HG02852 (cell line): ENCODE measurements at regions not wholly inside any gene's neighbourhood (a gene's known extent, or its start where the extent isn't known, plus 50 kb on each side); places are given as distances from the start of the nearest gene placed in this dataset.
"Not testable (repeated sequence)": the region's sequence is repeated elsewhere in the genome, so short reads cannot be mapped to it uniquely, and the experiment has no call there.

Experiments used
- ATAC-seq: cut with Tn5 transposase; IDR thresholded peaks from one replicate; pipeline ENCODE4 v1.9.1; 2021; ENCODE audit warnings: mild to moderate bottlenecking, moderate library complexity; ENCODE audit not compliant: unreplicated experiment

GRCh38 chr14:101254805-101255764, 306.2 kb upstream of the DIO3 start:
- ATAC-seq, result no peak

DNA sequence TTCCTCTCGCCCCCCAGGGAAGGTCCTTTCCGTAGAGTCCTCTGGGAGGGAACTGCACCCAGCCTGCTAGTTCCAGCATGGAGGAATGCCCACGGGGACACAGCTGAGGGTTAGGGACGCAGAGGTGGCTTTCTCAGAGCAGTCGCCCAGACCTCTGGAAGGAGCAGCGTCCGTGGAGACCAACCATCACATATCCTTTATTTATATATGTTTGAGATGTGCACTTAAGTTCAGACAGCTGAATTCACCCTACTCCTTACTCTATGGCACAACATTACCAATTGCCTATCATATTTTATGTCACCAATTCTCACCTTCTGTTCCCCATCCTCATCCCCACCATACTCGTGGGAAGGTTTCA, 305.6 kb upstream of the DIO3 start:
- no peak for ATAC-seq

GRCh38 chr14:101256266-101256665, 305.0 kb upstream of the DIO3 start:
- no peak for ATAC-seq

GRCh38 chr14:101257551-101257950, 303.7 kb upstream of the DIO3 start:
- no peak for ATAC-seq

- no peak for ATAC-seq
These were observed 301.5 kb upstream of the DIO3 start for GRCh38 chr14:101259748-101260147.

GRCh38 chr14:101266441-101266840, 294.9 kb upstream of the DIO3 start:
- not testable (repeated sequence) for ATAC-seq

DNA sequence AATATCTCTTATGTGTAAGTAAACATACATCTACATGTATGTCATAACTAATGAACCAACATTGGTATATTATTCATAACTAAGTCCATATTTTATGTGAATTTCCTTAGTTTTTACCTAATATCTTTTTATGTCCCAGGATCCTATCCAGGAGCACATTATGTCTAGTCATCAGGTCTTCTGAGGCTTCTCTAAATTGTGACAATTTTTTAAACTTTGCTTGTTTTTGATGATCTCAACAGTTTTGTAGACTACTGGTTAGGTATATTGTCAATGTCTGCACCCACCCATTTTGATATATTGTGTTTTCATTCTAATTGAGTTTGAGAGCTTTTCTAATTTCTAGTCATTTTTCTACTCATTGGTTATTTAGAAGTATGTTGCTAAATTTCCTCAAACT, 288.2 kb upstream of the DIO3 start:
- ATAC-seq, result no peak

DNA sequence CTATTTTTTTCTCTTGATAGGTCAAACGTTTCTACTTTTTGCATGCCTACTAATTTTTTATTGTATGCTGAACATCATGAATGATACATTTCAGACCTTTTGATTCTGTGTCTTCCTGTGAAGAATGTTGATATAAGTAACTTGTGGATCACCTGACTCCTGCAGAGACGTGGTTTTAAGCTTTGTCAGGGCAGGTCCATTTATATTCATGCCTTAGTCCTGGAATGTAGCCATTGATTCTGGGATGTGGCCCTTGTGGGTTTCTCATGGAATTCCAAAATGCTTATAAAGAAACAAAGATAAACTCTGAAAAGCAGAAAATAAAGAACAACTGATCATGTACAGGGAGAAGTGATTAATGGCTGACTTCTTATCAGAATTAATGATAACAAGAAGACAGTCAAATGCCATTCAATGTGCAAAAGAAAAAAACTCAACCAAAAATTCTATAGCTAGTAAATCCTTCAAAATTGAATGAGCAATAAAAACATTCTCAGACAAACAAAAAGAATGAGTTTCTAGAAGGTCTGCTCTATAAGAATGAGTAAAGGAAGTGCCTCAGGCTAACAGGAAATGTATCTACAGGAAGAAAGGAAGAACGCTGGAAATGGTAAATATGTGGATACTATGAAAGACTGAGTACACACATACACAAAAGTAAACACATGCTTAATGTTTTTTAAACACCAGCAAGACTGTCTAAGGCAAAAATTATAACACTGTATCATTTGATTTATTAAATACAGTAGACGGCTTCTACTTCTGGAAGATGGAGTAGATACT, 284.8 kb upstream of the DIO3 start:
- no peak for ATAC-seq

- ATAC-seq, result no peak
These were observed 278.9 kb upstream of the DIO3 start for GRCh38 chr14:101282418-101282817.

DNA sequence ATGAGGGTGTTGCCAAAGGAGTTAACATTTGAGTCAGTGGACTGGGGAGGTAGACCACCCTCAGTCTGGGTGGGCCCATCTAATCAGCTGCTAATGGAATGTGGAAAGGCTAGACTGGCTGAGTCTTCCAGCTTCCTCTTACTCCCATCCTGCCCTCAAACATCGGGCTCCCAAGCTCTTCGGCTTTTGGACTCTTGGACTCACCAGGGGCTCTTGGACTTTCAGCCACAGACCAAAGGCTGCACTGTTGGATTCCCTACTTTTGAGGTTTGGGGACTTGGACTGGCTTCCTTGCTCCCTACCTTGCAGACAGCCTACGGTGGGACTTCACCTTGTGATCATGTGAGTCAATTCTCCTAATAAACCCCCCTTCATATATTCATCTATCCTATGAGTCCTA, 276.6 kb upstream of the DIO3 start:
- no peak for ATAC-seq

GRCh38 chr14:101286271-101287018, 274.9 kb upstream of the DIO3 start:
- ATAC-seq, result no peak

DNA sequence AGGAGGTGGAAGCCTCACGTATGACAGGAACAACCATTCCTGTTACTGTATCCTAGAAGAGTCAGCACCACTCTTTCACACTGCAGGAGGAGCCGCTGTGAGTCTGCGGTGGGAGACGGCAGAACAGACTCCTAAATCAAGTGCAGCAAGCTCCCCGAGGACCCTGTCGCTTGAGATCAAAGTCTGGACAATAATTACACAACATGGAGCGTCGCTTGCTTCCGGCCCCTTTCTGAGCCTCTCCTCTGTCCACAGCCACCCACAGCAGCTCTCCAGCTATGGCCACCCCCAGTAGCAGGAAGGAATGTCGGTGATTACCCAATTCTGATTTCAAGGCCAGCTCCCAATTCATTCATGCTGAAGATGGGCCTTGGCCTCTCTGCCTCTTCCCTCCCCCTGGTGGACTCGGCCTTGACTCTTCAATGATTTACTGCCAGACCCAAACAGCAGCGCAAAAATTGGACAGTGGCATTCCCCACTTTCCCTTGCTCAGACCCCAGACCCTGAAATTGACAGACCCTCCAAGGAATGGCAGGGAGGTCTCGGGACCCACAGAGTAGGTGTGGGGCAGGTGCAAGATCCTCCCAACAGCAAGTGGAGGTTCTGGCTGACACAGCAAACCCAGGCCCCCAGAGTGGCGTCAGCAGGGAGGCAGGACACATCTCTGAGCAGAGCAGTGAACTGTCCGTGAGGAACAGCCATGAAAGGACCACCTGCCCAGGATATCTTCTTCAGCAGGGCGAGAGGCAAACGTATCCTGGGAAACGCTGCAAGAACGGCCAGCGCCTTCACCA, 272.7 kb upstream of the DIO3 start:
- ATAC-seq, result no peak

DNA sequence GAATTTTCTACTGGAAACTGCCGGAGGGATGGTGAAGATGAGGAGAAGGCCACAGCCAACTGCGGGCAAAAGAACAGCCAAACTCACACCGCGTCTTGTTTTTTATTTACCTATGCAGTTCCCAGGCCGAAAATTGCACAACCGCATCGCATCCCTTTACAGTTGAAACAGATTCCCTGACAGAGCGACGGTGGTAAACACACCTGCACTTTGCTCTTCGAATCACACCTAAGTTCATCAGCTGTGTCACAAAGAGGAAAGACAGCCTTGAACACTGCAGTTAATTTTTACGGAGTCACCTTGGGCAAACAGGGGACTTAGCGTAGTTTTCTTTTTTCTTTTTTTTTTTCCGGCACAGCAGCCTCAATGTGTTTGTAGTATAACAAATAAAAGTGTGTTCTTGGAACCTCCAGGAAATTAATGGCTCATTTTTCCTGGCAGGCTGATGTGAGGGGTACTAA, 272.0 kb upstream of the DIO3 start:
- no peak for ATAC-seq

GRCh38 chr14:101289911-101290310, 271.4 kb upstream of the DIO3 start:
- ATAC-seq, result no peak

- ATAC-seq, result no peak
These were observed 270.7 kb upstream of the DIO3 start for GRCh38 chr14:101290611-101291010.

- ATAC-seq, result no peak
These were observed 269.9 kb upstream of the DIO3 start for GRCh38 chr14:101291390-101291789.

DNA sequence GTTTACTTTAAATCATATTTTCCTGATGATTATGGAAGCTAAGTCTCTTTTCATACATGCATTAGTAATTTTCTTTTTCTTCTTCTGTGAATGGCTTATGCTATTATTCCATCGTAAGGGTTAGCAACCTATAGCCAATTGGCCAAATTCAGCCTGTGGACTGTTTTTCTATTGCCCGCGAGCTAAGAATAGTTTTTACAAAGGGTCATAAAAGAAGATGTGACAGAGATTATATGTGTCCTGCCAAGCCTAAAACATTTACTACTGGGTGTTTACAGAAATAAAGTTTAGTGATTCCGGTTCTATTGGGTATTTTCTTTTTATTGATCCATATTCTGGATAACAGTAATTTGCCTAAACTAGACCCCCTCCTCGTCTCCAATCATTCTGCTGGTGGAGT, 268.8 kb upstream of the DIO3 start:
- ATAC-seq, result no peak

- no peak for ATAC-seq
These were observed 267.7 kb upstream of the DIO3 start for GRCh38 chr14:101293605-101294004.

- ATAC-seq, result no peak
These were observed 267.2 kb upstream of the DIO3 start for GRCh38 chr14:101294136-101294535.

DNA sequence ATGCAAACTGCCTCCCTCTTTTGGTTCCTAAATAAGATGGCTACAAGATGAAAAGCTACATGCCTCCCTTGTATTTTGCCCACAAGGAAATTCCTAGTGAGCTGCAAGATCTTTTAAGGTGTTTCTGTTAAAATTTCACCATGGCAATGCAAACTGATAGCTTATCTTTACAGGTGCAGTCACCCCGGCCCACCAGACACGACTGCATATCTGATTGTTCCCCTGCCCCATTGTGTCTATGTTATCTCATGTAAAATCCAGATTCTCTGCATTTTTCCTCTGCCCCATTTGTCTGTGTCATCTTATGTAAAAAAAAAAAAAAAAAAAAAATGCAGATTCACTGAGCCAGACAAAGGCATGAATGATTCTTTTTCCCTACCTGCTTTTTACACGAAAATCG, 261.5 kb upstream of the DIO3 start:
- not testable (repeated sequence) for ATAC-seq
